Esophagus muscularis mucosa (tissue), 4 donors: ENCODE measurements at regions not wholly inside any gene's neighbourhood (a gene's known extent, or its start where the extent isn't known, plus 50 kb on each side); places are given as distances from the start of the nearest gene placed in this dataset.

ENCODE experiments used
- CTCF ChIP-seq, 3 experiments: fragments of 200-600 bp in 2 of 3; fragments of 450-650 bp in 1 of 3; sonication (generic) in 2 of 3; IDR thresholded peaks; one replicate each; pipeline ENCODE4 v1.5.1; 2017 to 2019; ENCODE audit warnings: antibody characterized with exemption in 3 of 3, mild to moderate bottlenecking in 2 of 3, moderate library complexity in 1 of 3
- EP300 ChIP-seq: sonication (generic); formaldehyde crosslinking; IDR thresholded peaks from one replicate; pipeline ENCODE4 v1.6.1; 2017; ENCODE audit warnings: antibody characterized with exemption
- POLR2A ChIP-seq: fragments of 450-650 bp; IDR thresholded peaks from one replicate; pipeline ENCODE4 v1.6.1; 2017; ENCODE audit warnings: antibody characterized with exemption, moderate library complexity, mild to moderate bottlenecking, low read depth
- POLR2AphosphoS5 ChIP-seq, 2 donors: sonication (generic); formaldehyde crosslinking; IDR thresholded peaks; one replicate each; pipeline ENCODE4 v1.6.1; 2017; ENCODE audit warnings: antibody characterized with exemption in 2 of 2

- TF ChIP-seq CTCF (IDR thresholded peaks at IDR 0.05) (no peak), POLR2AphosphoS5 (IDR thresholded peaks at IDR 0.05) (no peak), POLR2A (no peak), EP300 (no peak)
These were observed 638.4 kb upstream of the POU3F3 start for GRCh38 chr2:104215269-104216161.
